ENCODE measurements at regions not wholly inside any gene's neighbourhood (a gene's known extent, or its start where the extent isn't known, plus 50 kb on each side); places are given as distances from the start of the nearest gene placed in this dataset.

- in situ Hi-C loops (cut with MboI; ENCODE audit: low sequenced_read_pairs), result no loop called here
Measured at GRCh38 chr12:94725375-94726168, 75.2 kb upstream of the TMCC3 start.

GRCh38 chr12:94722664-94723063 is 72.3 kb upstream of the TMCC3 start:
- in situ Hi-C loops (cut with MboI; ENCODE audit: low sequenced_read_pairs), result no loop called here

- in situ Hi-C loops (cut with MboI; ENCODE audit: low sequenced_read_pairs), result no loop called here
Measured at GRCh38 chr12:94721173-94721572, 70.8 kb upstream of the TMCC3 start.

GRCh38 chr12:94718114-94718513 is 67.8 kb upstream of the TMCC3 start:
- in situ Hi-C loops (cut with MboI; ENCODE audit: low sequenced_read_pairs), result no loop called here

GRCh38 chr12:94717656-94718055 is 67.3 kb upstream of the TMCC3 start:
- in situ Hi-C loops (cut with MboI; ENCODE audit: low sequenced_read_pairs), result no loop called here

GRCh38 chr12:94717108-94717507 is 66.8 kb upstream of the TMCC3 start:
- in situ Hi-C loops (cut with MboI; ENCODE audit: low sequenced_read_pairs), result no loop called here

GRCh38 chr12:94716339-94716738 is 66.0 kb upstream of the TMCC3 start:
- in situ Hi-C loops (cut with MboI; ENCODE audit: low sequenced_read_pairs), result no loop called here

GRCh38 chr12:94714378-94715114 is 64.2 kb upstream of the TMCC3 start:
- in situ Hi-C loops (cut with MboI; ENCODE audit: low sequenced_read_pairs), result no loop called here

GRCh38 chr12:94712815-94713515 is 62.6 kb upstream of the TMCC3 start:
- in situ Hi-C loops (cut with MboI; ENCODE audit: low sequenced_read_pairs), result no loop called here

- in situ Hi-C loops (cut with MboI; ENCODE audit: low sequenced_read_pairs), result no loop called here
Measured at GRCh38 chr12:94710933-94711332, 60.6 kb upstream of the TMCC3 start.

- in situ Hi-C loops (cut with MboI; ENCODE audit: low sequenced_read_pairs), result no loop called here
Measured at GRCh38 chr12:94707892-94708291, 57.5 kb upstream of the TMCC3 start.

GRCh38 chr12:94707036-94707435 is 56.7 kb upstream of the TMCC3 start:
- in situ Hi-C loops (cut with MboI; ENCODE audit: low sequenced_read_pairs), result no loop called here

GRCh38 chr12:94706250-94706661 is 55.9 kb upstream of the TMCC3 start:
- in situ Hi-C loops (cut with MboI; ENCODE audit: low sequenced_read_pairs), result no loop called here

- in situ Hi-C loops (cut with MboI; ENCODE audit: low sequenced_read_pairs), result no loop called here
Measured at GRCh38 chr12:94705676-94706075, 55.3 kb upstream of the TMCC3 start.

GRCh38 chr12:94704452-94705306 is 54.3 kb upstream of the TMCC3 start:
- in situ Hi-C loops (cut with MboI; ENCODE audit: low sequenced_read_pairs), result no loop called here

- in situ Hi-C loops (cut with MboI; ENCODE audit: low sequenced_read_pairs), result no loop called here
Measured at GRCh38 chr12:94702696-94703095, 52.3 kb upstream of the TMCC3 start.

GRCh38 chr12:94701711-94702110 is 51.4 kb upstream of the TMCC3 start:
- in situ Hi-C loops (cut with MboI; ENCODE audit: low sequenced_read_pairs), result no loop called here

- in situ Hi-C loops (cut with MboI; ENCODE audit: low sequenced_read_pairs), result no loop called here
Measured at GRCh38 chr12:94700662-94701061, 50.3 kb upstream of the TMCC3 start.
